Medulla oblongata (tissue), 1 donor: ENCODE measurements at regions not wholly inside any gene's neighbourhood (a gene's known extent, or its start where the extent isn't known, plus 50 kb on each side); places are given as distances from the start of the nearest gene placed in this dataset.

Source experiments
- DNase-seq: peaks from one replicate; pipeline ENCODE4 v3.0.0-alpha.2; 2015; ENCODE audit errors: extremely low spot score

GRCh38 chr4:33149658-33150524 is 2429.7 kb downstream of the PCDH7 start:
- no peak for DNase-seq

GRCh38 chr4:33150525-33150910 is 2430.3 kb downstream of the PCDH7 start:
- DNase-seq = no peak

- DNase-seq = no peak
Observed at GRCh38 chr4:33160126-33160525, 2440.0 kb downstream of the PCDH7 start.

- DNase-seq = no peak
Observed at GRCh38 chr4:33161202-33161601, 2441.0 kb downstream of the PCDH7 start.

GRCh38 chr4:33162122-33162521 is 2442.0 kb downstream of the PCDH7 start:
- DNase-seq = no peak

GRCh38 chr4:33171873-33172525 is 2451.8 kb downstream of the PCDH7 start:
- DNase-seq = no peak

DNA sequence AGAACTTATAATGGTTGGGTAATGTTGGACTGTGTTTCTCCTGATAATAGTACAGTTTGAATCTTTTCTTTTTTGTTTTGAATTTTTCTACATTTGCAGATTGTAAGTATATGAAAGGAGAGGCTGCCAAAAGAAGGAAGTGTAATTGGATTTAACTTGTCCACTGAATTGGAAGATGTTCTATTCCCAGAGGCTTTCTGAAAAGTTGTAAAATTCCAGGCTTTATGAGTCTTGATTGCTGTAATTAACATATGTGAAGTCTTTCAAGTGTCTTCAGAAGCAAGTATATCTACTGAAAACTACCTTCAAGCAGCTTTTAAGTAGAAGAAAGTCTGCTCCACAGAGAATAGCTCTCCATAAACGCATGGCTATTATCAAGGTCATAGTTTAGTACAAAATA is 2456.4 kb downstream of the PCDH7 start:
- no peak for DNase-seq

- peak; percentile 37 for DNase-seq
Observed at GRCh38 chr4:33184657-33185290, 2464.6 kb downstream of the PCDH7 start.

DNA sequence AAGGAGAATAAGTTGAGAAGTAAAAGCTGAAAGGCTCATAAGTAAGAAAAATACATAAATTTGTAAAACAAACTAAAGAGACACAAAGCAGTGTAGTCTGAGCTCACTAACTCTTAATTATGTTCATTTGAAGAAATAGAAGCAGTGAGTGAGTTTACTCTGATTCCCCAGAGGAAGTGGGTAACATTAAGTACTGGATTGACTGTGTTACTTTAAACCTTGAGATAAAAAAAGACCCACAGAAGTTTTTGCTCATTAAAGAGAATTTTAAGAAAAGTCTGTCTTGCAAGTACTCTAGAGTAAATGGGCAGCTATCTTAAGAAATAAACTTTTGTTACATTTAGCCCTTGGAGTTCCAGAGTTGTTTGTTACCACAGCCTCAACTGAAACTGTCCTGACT is 2466.9 kb downstream of the PCDH7 start:
- no peak for DNase-seq

DNA sequence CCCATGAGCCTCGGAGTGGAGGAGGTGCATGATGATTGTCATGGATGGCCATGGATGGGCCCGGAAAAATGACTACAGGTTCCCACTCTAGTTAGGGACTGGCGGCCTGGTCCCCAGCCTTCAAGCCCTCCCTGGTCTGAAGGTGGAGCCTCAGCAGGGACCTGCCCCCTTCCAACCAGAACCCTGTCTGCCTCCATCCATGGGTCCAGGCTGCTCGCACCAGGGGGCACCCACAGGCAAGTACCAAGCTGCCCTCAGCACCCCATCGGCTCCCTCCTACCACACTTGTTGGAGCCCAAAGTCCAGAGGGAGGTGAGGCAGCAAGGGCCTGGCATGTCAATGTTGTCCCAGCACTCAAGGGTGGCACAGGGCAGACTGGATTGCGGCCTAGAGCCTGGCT is 2468.6 kb downstream of the PCDH7 start:
- DNase-seq = no peak

- DNase-seq = no peak
Observed at GRCh38 chr4:33189169-33189568, 2469.0 kb downstream of the PCDH7 start.

DNA sequence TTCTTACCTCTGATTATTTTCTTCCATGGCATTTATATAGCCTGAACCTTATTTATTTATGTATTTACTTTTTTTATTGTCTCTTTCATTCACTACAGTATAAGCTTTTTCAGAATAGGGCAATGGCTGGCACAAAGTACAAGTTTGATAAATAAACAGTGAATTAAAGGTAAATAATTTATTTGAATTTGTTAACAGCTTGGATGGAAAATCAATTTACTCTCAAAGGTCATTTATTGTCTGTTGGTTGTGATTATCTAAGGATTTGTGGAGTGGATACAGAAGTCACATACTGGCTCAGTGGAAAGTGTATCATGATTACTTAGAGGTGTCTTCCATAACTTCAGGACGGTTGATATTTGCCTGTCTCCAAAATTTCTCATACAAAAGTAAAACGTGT is 2472.9 kb downstream of the PCDH7 start:
- no peak for DNase-seq

DNA sequence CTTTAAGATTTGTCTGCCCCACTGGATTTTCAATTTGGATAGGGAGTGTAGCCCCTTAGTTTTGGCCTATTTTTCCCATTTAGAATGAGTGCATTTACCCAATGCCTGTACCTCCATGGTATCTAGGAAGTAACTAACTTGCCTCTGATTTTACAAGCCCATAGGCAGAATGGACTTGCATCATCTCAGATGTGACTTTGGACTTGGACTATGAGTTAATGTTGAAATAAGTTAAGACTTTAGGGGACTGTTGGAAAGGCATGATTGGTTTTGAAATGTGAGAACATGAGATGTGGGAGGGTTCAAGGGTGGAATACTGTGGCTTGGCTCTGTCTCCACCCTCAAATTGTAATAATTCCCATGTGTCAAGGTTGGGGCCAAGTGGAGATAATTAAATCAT is 2480.2 kb downstream of the PCDH7 start:
- no peak for DNase-seq

- DNase-seq = no peak
Observed at GRCh38 chr4:33218238-33218637, 2498.1 kb downstream of the PCDH7 start.

DNA sequence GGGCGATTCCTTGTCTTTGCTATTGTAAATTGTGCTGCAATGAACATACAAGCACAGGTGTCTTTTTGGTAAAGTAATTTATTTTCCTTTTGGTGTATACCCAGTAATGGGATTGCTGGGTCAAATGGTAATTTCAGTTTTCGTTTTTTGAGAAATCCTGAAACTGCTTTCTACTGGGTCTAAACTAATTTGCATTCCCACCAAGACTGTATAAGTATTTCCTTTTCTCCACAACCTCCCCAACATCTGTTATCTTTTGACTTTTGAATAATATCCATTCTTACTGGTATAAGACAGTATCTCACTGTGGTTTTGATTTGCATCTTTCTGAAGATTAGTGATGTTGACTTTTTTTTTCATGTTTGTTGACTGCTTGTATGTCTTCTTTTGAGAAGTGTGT is 2506.0 kb downstream of the PCDH7 start:
- no peak for DNase-seq

DNA sequence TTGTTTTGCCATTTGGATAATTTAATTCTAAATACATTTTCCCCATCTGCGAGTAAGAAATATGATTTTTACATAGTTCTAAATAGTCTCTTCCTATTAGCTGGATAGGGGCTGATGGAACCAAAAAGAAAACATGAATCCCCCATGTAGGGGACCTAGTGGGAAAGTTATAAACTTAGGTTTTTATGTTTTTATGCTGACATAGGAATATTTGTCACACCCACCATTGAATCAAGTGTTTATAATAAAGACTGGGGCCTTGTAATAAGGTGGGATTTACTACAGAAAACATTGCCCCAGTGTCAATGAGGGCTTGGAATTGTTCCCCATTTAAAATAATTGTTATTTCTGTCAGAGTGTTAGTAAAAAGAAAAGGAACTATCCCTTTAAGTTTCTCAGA is 2506.6 kb downstream of the PCDH7 start:
- no peak for DNase-seq

GRCh38 chr4:33255094-33255493 is 2534.9 kb downstream of the PCDH7 start:
- no peak for DNase-seq

- no peak for DNase-seq
Observed at GRCh38 chr4:33255507-33255906, 2535.3 kb downstream of the PCDH7 start.

GRCh38 chr4:33262824-33263223 is 2542.7 kb downstream of the PCDH7 start:
- DNase-seq = no peak

GRCh38 chr4:33268776-33269175 is 2548.6 kb downstream of the PCDH7 start:
- DNase-seq = no peak

GRCh38 chr4:33270403-33270802 is 2550.2 kb downstream of the PCDH7 start:
- DNase-seq = no peak

GRCh38 chr4:33272722-33273121 is 2552.6 kb downstream of the PCDH7 start:
- no peak for DNase-seq

DNA sequence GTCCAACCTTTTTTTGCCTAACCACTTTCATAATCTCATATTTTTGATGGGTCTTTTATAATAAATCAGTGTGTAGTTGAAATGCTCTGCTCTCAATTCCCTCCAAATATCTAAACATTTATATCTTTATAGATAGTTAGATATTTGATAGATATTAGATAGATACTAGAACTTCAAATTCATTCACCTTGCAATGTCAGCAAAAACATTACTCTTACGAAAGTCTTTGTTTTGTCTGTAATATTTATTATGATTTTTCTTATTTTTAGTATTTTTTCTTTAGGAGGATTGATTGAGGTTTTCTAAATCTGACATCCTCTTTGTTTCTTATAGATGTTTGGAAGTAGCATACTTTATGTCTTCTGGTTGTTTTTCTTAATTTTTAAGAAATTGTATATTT is 2563.6 kb downstream of the PCDH7 start:
- no peak for DNase-seq
